Endothelial cell of umbilical vein (primary cell): ENCODE measurements at regions not wholly inside any gene's neighbourhood (a gene's known extent, or its start where the extent isn't known, plus 50 kb on each side); places are given as distances from the start of the nearest gene placed in this dataset.

Experiments
- BruUV-seq: library from RNA; stranded (reverse); fragments of 400-500 nt; replicated peaks from 2 replicates; lab custom pipeline; 2021; lab: Mats Ljungman, UMichigan
- CTCF ChIA-PET: fragments of 300-600, 350-600 bp; sonication (Branson Sonifier 250); formaldehyde crosslinking; loops from one replicate; lab custom pipeline; 2021; ENCODE audit warnings: antibody characterized with exemption, inconsistent platforms; lab: Charles Lee
- POLR2A ChIA-PET: fragments of 300-600, 350-600 bp; sonication (Branson Sonifier 250); formaldehyde crosslinking; loops from one replicate; lab custom pipeline; 2021; ENCODE audit warnings: antibody characterized with exemption, inconsistent platforms; lab: Charles Lee
- DNase-seq: peaks from one replicate; pipeline ENCODE4 v3.0.0-alpha.2; 2011; ENCODE audit warnings: low read depth, low spot score
- FAIRE-seq: peaks from 2 replicates; lab custom pipeline; 2011; peaks lifted over from hg19 to GRCh38; lab: Jason Lieb, UNC
- H2AFZ ChIP-seq: 2 replicates; pipeline ENCODE4 v1.6.0; 2012; ENCODE audit warnings: low read depth, low read length, control low read depth, inconsistent platforms
- H3K27ac ChIP-seq: 2 replicates; pipeline ENCODE4 v1.5.1; 2011; ENCODE audit warnings: low read depth, mild to moderate bottlenecking, control low read depth, low read length, moderate library complexity; ENCODE audit not compliant: insufficient read depth
- H3K27me3 ChIP-seq, 2 experiments: 2 replicates each; pipeline versions ENCODE4 v1.6.0 to v1.6.1; 2011; ENCODE audit warnings: low read length in 2 of 2, mixed read lengths in 1 of 2; ENCODE audit not compliant: control insufficient read depth in 2 of 2, insufficient read depth in 2 of 2
- H3K36me3 ChIP-seq, 2 experiments: 2 replicates in 1 of 2; 3 replicates in 1 of 2; pipeline ENCODE4 v1.5.1; 2011; ENCODE audit warnings: low read length in 2 of 2, mild to moderate bottlenecking in 1 of 2, moderate library complexity in 1 of 2; ENCODE audit not compliant: control insufficient read depth in 2 of 2, insufficient read depth in 2 of 2; ENCODE audit errors: extremely low read depth in 1 of 2
- H3K4me1 ChIP-seq: 3 replicates; pipeline ENCODE4 v1.5.1; 2011; ENCODE audit warnings: mild to moderate bottlenecking, low read length; ENCODE audit not compliant: control insufficient read depth, insufficient read depth; ENCODE audit errors: extremely low read depth
- H3K4me2 ChIP-seq: 2 replicates; pipeline ENCODE4 v1.6.1; 2011; ENCODE audit warnings: low read length, control low read depth, mixed read lengths; ENCODE audit not compliant: insufficient read depth
- H3K4me3 ChIP-seq, 3 experiments: fragments of 200-600 bp in 1 of 3; sonication (generic), shearing (Covaris generic) in 1 of 3; replicated peaks in 1 of 3; 2 replicates each; pipeline ENCODE4 v1.5.1; 2011 to 2016; ENCODE audit warnings: control low read depth in 3 of 3, low read length in 3 of 3, mild to moderate bottlenecking in 2 of 3, inconsistent platforms in 1 of 3, low read depth in 1 of 3, moderate library complexity in 1 of 3; ENCODE audit not compliant: insufficient read depth in 1 of 3
- H3K79me2 ChIP-seq: 2 replicates; pipeline ENCODE4 v1.6.0; 2012; ENCODE audit warnings: low read length, inconsistent platforms; ENCODE audit not compliant: control insufficient read depth, insufficient read depth
- H3K9ac ChIP-seq: replicated peaks from 2 replicates; pipeline ENCODE3; 2011; ENCODE audit warnings: low read length, control low read depth; ENCODE audit not compliant: insufficient read depth; ENCODE audit errors: extremely low read depth
- H3K9me1 ChIP-seq: replicated peaks from 3 replicates; pipeline ENCODE4 v1.6.0; 2011; ENCODE audit warnings: mild to moderate bottlenecking, low read length; ENCODE audit not compliant: control insufficient read depth, insufficient read depth; ENCODE audit errors: extremely low read depth
- H3K9me3 ChIP-seq: replicated peaks from 2 replicates; pipeline ENCODE4 v1.5.1; 2012; ENCODE audit warnings: low read length, inconsistent platforms; ENCODE audit not compliant: control insufficient read depth, insufficient read depth
- H4K20me1 ChIP-seq: replicated peaks from 2 replicates; pipeline ENCODE3; 2011; ENCODE audit warnings: mild to moderate bottlenecking, low read length; ENCODE audit not compliant: control insufficient read depth, insufficient read depth; ENCODE audit errors: extremely low read depth
- EZH2 ChIP-seq: IDR thresholded peaks from 2 replicates; pipeline ENCODE4 v1.6.1; 2012; ENCODE audit warnings: borderline replicate concordance, low read depth, mild to moderate bottlenecking, moderate library complexity, low read length, inconsistent platforms; ENCODE audit not compliant: severe bottlenecking
- FOS ChIP-seq: IDR thresholded peaks from 2 replicates; pipeline ENCODE4 v1.6.1; 2011; ENCODE audit warnings: mild to moderate bottlenecking, low read length, moderate library complexity, borderline replicate concordance; ENCODE audit not compliant: insufficient read depth
- GATA2 ChIP-seq: IDR thresholded peaks from 2 replicates; pipeline ENCODE4 v1.7.0; 2011; ENCODE audit warnings: low read depth, mild to moderate bottlenecking, moderate library complexity, mixed read lengths, low read length; ENCODE audit not compliant: insufficient read length, insufficient read depth
- JUN ChIP-seq: IDR thresholded peaks from 2 replicates; pipeline ENCODE4 v1.6.1; 2011; ENCODE audit warnings: borderline replicate concordance, low read depth; ENCODE audit not compliant: insufficient read length, insufficient read depth
- MYC ChIP-seq: IDR thresholded peaks from one replicate; pipeline ENCODE4 v1.6.1; 2011; ENCODE audit warnings: mild to moderate bottlenecking, low read depth, low read length
- POLR2A ChIP-seq: IDR thresholded peaks from 2 replicates; pipeline ENCODE4 v1.6.1; 2012; ENCODE audit warnings: low read depth, mild to moderate bottlenecking, control low read depth, low read length
- POLR2AphosphoS5 ChIP-seq: IDR thresholded peaks from 2 replicates; pipeline ENCODE4 v1.6.1; 2012; ENCODE audit warnings: low read depth, mild to moderate bottlenecking, control low read depth, low read length, moderate library complexity; ENCODE audit not compliant: insufficient read depth
- dilution Hi-C: fragments of 300-500 bp; cut with MboI; formaldehyde crosslinking; loops from one replicate; pipeline ENCODE4 v1.15.0; 2019; ENCODE audit warnings: low sequenced_read_pairs; ENCODE audit not compliant: extremely low pct_ligation_motif_present
- intact Hi-C: fragments of 100-400 bp; cut with micrococcal nuclease; formaldehyde crosslinking; loops from one replicate; pipeline ENCODE4 v1.10.0; 2022
- TF ChIP-seq, protein P1 (sequence below), 2 donors: IDR thresholded peaks; 1 replicate in 1 of 2; 2 replicates in 1 of 2; pipeline ENCODE4 v1.5.1; 2011; ENCODE audit warnings: low read length in 2 of 2, mild to moderate bottlenecking in 2 of 2, moderate library complexity in 2 of 2, control low read depth in 1 of 2, inconsistent platforms in 1 of 2, low read depth in 1 of 2; ENCODE audit not compliant: insufficient read depth in 1 of 2; ENCODE audit errors: extremely low read depth in 1 of 2
- TF ChIP-seq, protein P2 (sequence below): IDR thresholded peaks from 2 replicates; pipeline ENCODE4 v1.6.1; 2011; ENCODE audit not compliant: insufficient read depth, insufficient read length

DNA sequence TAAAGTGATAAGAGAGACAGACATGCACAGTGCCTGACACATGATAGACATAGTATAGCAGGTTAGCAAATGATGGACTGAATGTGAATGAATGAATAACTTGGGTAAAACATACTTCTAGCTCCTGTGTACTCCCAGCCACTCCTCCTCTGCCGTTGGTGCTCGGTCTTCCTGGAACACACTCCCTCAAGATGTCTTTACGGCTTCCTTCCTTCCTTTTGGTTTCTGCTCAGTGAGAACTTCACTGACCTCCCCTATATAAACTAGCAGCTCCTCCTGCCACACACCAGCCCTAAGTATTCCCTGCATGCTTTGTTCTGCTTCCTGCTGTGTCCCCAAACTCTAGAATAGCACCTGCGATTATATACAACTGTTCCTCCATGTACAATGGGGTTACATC is 50.2 kb downstream of the RAD54L2 start:
- Histone ChIP-seq H3K9me1 (no peaks in the 10 kb centered on the region), H3K4me2 (peak overlapping the region; percentile 52), H3K4me1 (peaks cover 6% of the 10 kb centered on the region), H3K9ac (no peak overlapping the region), H3K79me2 (peaks cover 20% of the 10 kb centered on the region), H4K20me1 (no peaks in the 10 kb centered on the region), H3K4me3 (no peak overlapping the region), H3K36me3 (peaks cover 4 to 8% of the 10 kb centered on the region in 2 experiments), H3K27ac (no peak overlapping the region), H3K27me3 (no peaks in the 10 kb centered on the region), H2AFZ (no peak overlapping the region), H3K9me3 (no peaks in the 10 kb centered on the region)
- peak; percentile 86 for FAIRE-seq
- DNase-seq = peak; percentile 58
- CTCF ChIA-PET = interaction anchor here (0.7 to 1.2 kb wide), 4 partner anchors 63 to 1038 kb away, joined by 3 to 4 read pairs (median 3); no protein-coding TSS in a partner anchor
- no TSS peak for BruUV-seq
- dilution Hi-C loops = no loop called here
- TF ChIP-seq POLR2AphosphoS5 = no peak
- no peak for TF ChIP-seq GATA2
- TF ChIP-seq, protein P1, sequence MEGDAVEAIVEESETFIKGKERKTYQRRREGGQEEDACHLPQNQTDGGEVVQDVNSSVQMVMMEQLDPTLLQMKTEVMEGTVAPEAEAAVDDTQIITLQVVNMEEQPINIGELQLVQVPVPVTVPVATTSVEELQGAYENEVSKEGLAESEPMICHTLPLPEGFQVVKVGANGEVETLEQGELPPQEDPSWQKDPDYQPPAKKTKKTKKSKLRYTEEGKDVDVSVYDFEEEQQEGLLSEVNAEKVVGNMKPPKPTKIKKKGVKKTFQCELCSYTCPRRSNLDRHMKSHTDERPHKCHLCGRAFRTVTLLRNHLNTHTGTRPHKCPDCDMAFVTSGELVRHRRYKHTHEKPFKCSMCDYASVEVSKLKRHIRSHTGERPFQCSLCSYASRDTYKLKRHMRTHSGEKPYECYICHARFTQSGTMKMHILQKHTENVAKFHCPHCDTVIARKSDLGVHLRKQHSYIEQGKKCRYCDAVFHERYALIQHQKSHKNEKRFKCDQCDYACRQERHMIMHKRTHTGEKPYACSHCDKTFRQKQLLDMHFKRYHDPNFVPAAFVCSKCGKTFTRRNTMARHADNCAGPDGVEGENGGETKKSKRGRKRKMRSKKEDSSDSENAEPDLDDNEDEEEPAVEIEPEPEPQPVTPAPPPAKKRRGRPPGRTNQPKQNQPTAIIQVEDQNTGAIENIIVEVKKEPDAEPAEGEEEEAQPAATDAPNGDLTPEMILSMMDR (IDR thresholded peaks at IDR 0.05; ENCODE audit: extremely low read depth in 1 of 2, insufficient read depth in 1 of 2, low read depth in 1 of 2, low read length in 2 of 2) = no peak
- no peak for TF ChIP-seq JUN
- TF ChIP-seq POLR2A = no peak
- no peak for TF ChIP-seq EZH2
- TF ChIP-seq, protein P2, sequence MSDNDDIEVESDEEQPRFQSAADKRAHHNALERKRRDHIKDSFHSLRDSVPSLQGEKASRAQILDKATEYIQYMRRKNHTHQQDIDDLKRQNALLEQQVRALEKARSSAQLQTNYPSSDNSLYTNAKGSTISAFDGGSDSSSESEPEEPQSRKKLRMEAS = no peak
- no peak for TF ChIP-seq MYC
- no peak for TF ChIP-seq FOS
- intact Hi-C loops = no loop called here
- POLR2A ChIA-PET = no interaction called here
